Neural progenitor cell (in vitro differentiated cells): ENCODE measurements at regions not wholly inside any gene's neighbourhood (a gene's known extent, or its start where the extent isn't known, plus 50 kb on each side); places are given as distances from the start of the nearest gene placed in this dataset.

Source experiments
- CTCF ChIP-seq: fragments of 200-600 bp; sonication (generic); IDR thresholded peaks from 2 replicates; pipeline ENCODE4 v1.5.1; 2017; ENCODE audit warnings: antibody characterized with exemption, mild to moderate bottlenecking
- EZH2phosphoT487 ChIP-seq: fragments of 200-600 bp; sonication (generic); IDR thresholded peaks from 2 replicates; pipeline ENCODE4 v1.6.1; 2017; ENCODE audit warnings: antibody characterized with exemption

- TF ChIP-seq CTCF: no peak
- no peak for TF ChIP-seq EZH2phosphoT487
Observed at GRCh38 chr6:112846681-112847080, 499.6 kb downstream of the RFPL4B start.
